Colonic mucosa (tissue), 4 donors: ENCODE measurements at regions not wholly inside any gene's neighbourhood (a gene's known extent, or its start where the extent isn't known, plus 50 kb on each side); places are given as distances from the start of the nearest gene placed in this dataset.
"Not testable (repeated sequence)": the region's sequence is repeated elsewhere in the genome, so short reads cannot be mapped to it uniquely, and the experiment has no call there.

ENCODE experiments used
- DNase-seq: peaks from one replicate; pipeline ENCODE4 v3.0.0-alpha.2; 2020
- H3K27ac ChIP-seq: fragments of 200-600 bp; one replicate; pipeline ENCODE4 v1.8.0; 2021
- H3K27me3 ChIP-seq: fragments of 200-600 bp; one replicate; pipeline ENCODE4 v1.8.0; 2021
- H3K36me3 ChIP-seq: fragments of 200-600 bp; one replicate; pipeline ENCODE4 v1.8.0; 2021
- H3K4me1 ChIP-seq: fragments of 200-600 bp; one replicate; pipeline ENCODE4 v1.8.0; 2021; ENCODE audit warnings: mild to moderate bottlenecking
- H3K4me3 ChIP-seq: fragments of 200-600 bp; one replicate; pipeline ENCODE4 v1.8.0; 2021
- H3K9ac ChIP-seq, 2 donors: one replicate each; pipeline ENCODE4 v1.7.0; 2013; ENCODE audit warnings: control low read depth in 2 of 2, low read depth in 2 of 2, low read length in 2 of 2
- H3K9me3 ChIP-seq: fragments of 200-600 bp; one replicate; pipeline ENCODE4 v1.8.0; 2021
- intact Hi-C: fragments of 100-400 bp; cut with DNase I; formaldehyde crosslinking; loops from one replicate; pipeline ENCODE4 v1.14.1; 2022
- TF ChIP-seq, protein P1 (sequence below): fragments of 200-600 bp; IDR thresholded peaks from one replicate; pipeline ENCODE4 v1.8.0; 2022; ENCODE audit warnings: antibody characterized with exemption, mild to moderate bottlenecking
- donor health status: healthy.
- donor health status: DM: no; HTN: no; CAD: no.
- donor health status: DM: no; HTN: no; CAD: no.

DNA sequence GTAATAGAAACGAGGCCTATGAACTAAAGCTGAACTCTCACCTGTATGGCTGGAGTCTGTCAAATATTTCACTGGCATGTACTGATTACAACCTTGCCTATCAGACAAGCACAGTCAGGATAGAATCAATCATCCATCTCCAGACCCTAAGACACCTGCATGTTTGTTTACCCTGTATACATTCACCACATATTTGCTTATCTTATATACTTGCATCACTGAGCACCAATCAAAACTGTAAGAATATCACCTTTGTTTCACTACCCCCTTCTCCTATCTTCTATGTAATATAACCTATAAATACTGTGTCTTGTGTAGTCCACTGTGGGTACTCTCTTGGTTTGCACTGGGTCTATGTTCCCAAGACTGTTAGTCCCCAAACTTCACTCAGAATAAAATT, 1085.7 kb downstream of the TAF11L14 start:
- H3K9me3 ChIP-seq, result no peaks in the 10 kb centered on the region
- H3K9ac ChIP-seq, result no peak overlapping the region
- DNase-seq, result no peak
- intact Hi-C loops, result no loop called here
- TF ChIP-seq, protein P1, sequence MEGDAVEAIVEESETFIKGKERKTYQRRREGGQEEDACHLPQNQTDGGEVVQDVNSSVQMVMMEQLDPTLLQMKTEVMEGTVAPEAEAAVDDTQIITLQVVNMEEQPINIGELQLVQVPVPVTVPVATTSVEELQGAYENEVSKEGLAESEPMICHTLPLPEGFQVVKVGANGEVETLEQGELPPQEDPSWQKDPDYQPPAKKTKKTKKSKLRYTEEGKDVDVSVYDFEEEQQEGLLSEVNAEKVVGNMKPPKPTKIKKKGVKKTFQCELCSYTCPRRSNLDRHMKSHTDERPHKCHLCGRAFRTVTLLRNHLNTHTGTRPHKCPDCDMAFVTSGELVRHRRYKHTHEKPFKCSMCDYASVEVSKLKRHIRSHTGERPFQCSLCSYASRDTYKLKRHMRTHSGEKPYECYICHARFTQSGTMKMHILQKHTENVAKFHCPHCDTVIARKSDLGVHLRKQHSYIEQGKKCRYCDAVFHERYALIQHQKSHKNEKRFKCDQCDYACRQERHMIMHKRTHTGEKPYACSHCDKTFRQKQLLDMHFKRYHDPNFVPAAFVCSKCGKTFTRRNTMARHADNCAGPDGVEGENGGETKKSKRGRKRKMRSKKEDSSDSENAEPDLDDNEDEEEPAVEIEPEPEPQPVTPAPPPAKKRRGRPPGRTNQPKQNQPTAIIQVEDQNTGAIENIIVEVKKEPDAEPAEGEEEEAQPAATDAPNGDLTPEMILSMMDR, result no peak
- H3K36me3 ChIP-seq, result no peaks in the 10 kb centered on the region
- no peak overlapping the region for H3K27ac ChIP-seq
- no peak overlapping the region for H3K4me3 ChIP-seq
- no peaks in the 10 kb centered on the region for H3K4me1 ChIP-seq
- no peaks in the 10 kb centered on the region for H3K27me3 ChIP-seq

DNA sequence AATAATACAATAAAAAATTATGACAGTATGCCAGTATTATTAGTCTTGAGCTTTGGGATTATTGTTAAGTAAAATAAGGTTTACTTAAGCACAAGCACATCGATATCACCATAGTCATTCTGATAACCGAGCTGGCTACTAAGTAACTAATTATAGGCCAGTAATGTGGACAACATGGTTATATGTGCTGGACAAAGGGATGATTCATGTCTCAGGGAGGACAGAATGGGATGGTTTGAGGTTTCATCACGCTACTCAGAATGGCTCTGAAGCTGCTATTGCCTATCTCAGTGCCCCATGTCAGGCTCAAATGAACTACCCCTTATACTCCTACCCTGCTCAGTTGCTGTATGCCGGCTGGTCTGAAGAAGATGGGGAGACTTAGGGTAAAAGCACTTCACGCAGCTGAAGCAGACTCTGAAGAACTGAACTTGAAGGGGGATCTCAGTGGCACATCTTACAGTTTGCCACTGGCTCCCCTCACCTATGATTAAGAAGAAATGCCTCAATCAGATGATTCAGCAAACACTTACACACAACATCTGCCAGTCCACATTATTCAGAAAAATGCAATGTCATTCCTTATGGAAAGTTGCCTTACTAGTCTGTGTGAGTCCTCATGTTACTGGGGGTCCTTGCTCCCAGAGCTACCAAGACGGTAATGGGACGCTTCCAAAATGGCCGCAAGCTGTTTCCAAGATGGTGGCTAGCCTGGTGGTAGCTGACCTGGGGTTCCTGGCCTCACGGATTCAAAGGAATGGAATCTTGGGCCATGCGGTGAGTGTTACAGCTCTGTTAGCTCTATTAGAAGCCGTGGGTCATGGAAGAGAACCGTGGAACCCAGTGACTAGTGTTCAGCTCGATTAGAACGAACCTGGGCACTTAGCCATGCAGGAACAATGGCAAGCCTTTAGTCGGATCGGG, 1098.6 kb downstream of the TAF11L14 start:
- intact Hi-C loops, result no loop called here
- TF ChIP-seq, protein P1, result no peak

DNA sequence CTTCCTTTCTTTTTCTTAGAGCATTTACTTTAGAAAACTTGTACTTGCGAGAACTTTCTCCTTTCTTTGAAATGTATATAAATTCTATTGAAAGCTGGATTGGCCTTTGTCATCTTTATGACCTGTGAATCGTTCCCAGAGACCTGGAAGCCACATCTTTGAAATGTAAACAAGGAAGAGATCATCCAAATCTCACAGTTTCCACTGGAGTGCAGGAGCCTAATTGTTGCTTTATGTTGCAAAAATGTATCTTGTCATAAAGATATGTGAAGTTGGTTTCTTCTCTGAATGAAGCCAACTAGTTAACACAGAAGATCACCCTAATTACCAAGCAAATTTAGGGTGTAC, 1101.8 kb downstream of the TAF11L14 start:
- Histone ChIP-seq H3K9ac (no peak overlapping the region), H3K27me3 (no peaks in the 10 kb centered on the region), H3K27ac (no peak overlapping the region), H3K9me3 (no peaks in the 10 kb centered on the region), H3K36me3 (no peaks in the 10 kb centered on the region), H3K4me3 (no peak overlapping the region), H3K4me1 (no peaks in the 10 kb centered on the region)
- intact Hi-C loops, result no loop called here
- TF ChIP-seq, protein P1, result no peak
- DNase-seq, result no peak

More for the DNA sequence above, 1098.6 kb downstream of the TAF11L14 start:
- no peak overlapping the region for H3K4me3 ChIP-seq
- H3K27me3 ChIP-seq, result no peaks in the 10 kb centered on the region
- no peak overlapping the region for H3K27ac ChIP-seq
- no peaks in the 10 kb centered on the region for H3K4me1 ChIP-seq
- no peak overlapping the region for H3K9ac ChIP-seq
- H3K36me3 ChIP-seq, result no peaks in the 10 kb centered on the region
- H3K9me3 ChIP-seq, result no peaks in the 10 kb centered on the region
- DNase-seq, result no peak

DNA sequence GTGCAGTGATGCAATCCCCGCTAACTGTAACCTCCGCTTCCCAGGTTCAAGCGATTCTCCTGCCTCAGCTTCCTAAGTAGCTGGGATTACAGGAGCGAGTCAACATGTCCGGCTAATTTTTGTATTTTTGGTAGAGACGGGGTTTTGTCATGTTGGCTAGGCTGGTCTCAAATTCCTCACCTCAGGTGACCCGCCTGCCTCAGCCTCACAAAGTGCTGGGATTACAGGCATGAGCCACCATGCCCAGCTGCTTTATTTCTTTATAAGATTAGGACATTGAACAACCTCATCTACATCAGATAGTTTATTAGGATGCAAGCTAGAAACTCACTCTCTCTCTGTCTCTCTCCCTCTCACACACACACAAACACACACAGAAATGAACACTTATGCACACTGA, 1102.5 kb downstream of the TAF11L14 start:
- H3K9ac ChIP-seq, DNase-seq, H3K4me1 ChIP-seq, H3K9me3 ChIP-seq, intact Hi-C loops, H3K27ac ChIP-seq, H3K36me3 ChIP-seq, H3K27me3 ChIP-seq, H3K4me3 ChIP-seq: not testable (repeated sequence)

DNA sequence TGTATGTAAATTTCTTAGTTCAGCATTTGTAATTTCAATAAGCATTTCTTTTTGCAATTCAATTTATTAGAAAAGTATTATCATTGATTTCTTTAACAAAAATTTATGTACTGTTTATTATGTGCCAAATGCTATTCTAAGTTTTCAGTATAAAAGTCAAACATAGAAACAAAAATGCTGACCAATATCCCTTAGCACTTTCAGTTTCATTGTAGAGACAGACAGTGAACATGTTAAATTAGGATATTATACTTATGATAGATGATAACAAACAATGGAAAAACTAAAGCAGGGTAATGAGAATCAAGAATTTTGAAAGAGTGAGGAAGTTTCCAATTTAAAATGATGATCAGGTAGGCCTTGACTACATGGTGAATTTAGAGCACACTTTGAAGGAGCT, 1106.0 kb downstream of the TAF11L14 start:
- H3K27ac ChIP-seq, result no peak overlapping the region
- no peaks in the 10 kb centered on the region for H3K4me1 ChIP-seq
- no peak for DNase-seq
- H3K9ac ChIP-seq, result no peak overlapping the region
- intact Hi-C loops, result no loop called here
- no peaks in the 10 kb centered on the region for H3K36me3 ChIP-seq
- H3K27me3 ChIP-seq, result no peaks in the 10 kb centered on the region
- TF ChIP-seq, protein P1, result no peak
- H3K4me3 ChIP-seq, result no peak overlapping the region
- H3K9me3 ChIP-seq, result no peaks in the 10 kb centered on the region

DNA sequence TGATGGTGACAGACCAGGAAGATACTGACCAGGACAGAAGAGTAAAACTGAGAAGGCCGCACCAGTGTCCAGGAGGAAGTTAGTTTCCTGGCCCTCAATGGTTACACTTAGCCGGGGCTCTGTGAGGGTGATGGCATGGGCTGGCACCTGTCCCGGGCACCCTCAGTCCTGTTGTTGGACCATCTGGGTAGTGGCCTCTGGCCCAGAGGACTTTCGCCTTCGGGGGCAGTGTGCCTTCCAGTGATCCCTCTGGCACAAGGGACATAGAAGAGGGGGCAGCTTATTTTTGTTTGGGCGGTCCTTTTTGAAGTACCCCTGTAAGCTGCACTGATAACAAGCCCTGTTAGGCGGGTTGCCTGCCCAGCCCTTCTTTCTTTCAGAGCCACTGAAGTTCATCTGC, 1108.6 kb downstream of the TAF11L14 start:
- TF ChIP-seq, protein P1, result no peak
- Histone ChIP-seq H3K27ac (no peak overlapping the region), H3K9me3 (no peaks in the 10 kb centered on the region), H3K36me3 (no peaks in the 10 kb centered on the region), H3K27me3 (no peaks in the 10 kb centered on the region), H3K4me1 (no peaks in the 10 kb centered on the region), H3K9ac (no peak overlapping the region), H3K4me3 (no peak overlapping the region)
- no peak for DNase-seq
- intact Hi-C loops, result no loop called here
